ENCODE measurements at regions not wholly inside any gene's neighbourhood (a gene's known extent, or its start where the extent isn't known, plus 50 kb on each side); places are given as distances from the start of the nearest gene placed in this dataset.

- no peak for DNase-seq
- no peaks in the 10 kb centered on the region for H3K36me3 ChIP-seq
- 72% methylated on average over 6 of the region's 6 CpGs; no CpG with 5 or more reads in 1 of the 2 donors for WGBS, 2 donors (ENCODE audit: low coverage in 1 of 2)
- intact Hi-C loops (cut with DNase I; ENCODE audit: low total_unique reads) (no loop called here), in situ Hi-C loops (cut with MboI; ENCODE audit: low pct_ligation_motif_present in 1 of 4, low pct_unique_long_range_greater_than_20kb in 1 of 4, low sequenced_read_pairs in 3 of 4) (no loop called here)
- H3K9me3 ChIP-seq = no peaks in the 10 kb centered on the region
- H3K27me3 ChIP-seq = no peaks in the 10 kb centered on the region
- TF ChIP-seq POLR2A (IDR thresholded peaks at IDR 0.05) = no peak
- no peak for TF ChIP-seq CTCF (IDR thresholded peaks at IDR 0.05)
- no peak for TF ChIP-seq EP300 (IDR thresholded peaks at IDR 0.05; ENCODE audit: low read depth)
- no peaks in the 10 kb centered on the region for H3K4me1 ChIP-seq
- H3K4me3 ChIP-seq = no peak overlapping the region
- H3K27ac ChIP-seq = no peak overlapping the region
These were observed 728.7 kb upstream of the ID2 start for GRCh38 chr2:7953195-7953594.

- DNase-seq = no peak
- Histone ChIP-seq H3K36me3 (no peaks in the 10 kb centered on the region), H3K9me3 (no peaks in the 10 kb centered on the region), H3K27me3 (no peaks in the 10 kb centered on the region), H3K4me1 (no peaks in the 10 kb centered on the region), H3K27ac (no peak overlapping the region), H3K4me3 (no peak overlapping the region)
- 80 to 100% methylated on average over 1 to 4 of the region's 4 CpGs for WGBS, 2 donors (ENCODE audit: low coverage in 1 of 2)
- TF ChIP-seq POLR2AphosphoS5 (IDR thresholded peaks at IDR 0.05) = no peak
- no peak for TF ChIP-seq CTCF (IDR thresholded peaks at IDR 0.05)
- TF ChIP-seq EP300 (IDR thresholded peaks at IDR 0.05; ENCODE audit: low read depth) = no peak
- no peak for TF ChIP-seq POLR2A (IDR thresholded peaks at IDR 0.05)
- intact Hi-C loops (cut with DNase I; ENCODE audit: low total_unique reads) (no loop called here), in situ Hi-C loops (cut with MboI; ENCODE audit: low pct_ligation_motif_present in 1 of 4, low pct_unique_long_range_greater_than_20kb in 1 of 4, low sequenced_read_pairs in 3 of 4) (no loop called here)
These were observed 727.6 kb upstream of the ID2 start for GRCh38 chr2:7954234-7954633.

DNA sequence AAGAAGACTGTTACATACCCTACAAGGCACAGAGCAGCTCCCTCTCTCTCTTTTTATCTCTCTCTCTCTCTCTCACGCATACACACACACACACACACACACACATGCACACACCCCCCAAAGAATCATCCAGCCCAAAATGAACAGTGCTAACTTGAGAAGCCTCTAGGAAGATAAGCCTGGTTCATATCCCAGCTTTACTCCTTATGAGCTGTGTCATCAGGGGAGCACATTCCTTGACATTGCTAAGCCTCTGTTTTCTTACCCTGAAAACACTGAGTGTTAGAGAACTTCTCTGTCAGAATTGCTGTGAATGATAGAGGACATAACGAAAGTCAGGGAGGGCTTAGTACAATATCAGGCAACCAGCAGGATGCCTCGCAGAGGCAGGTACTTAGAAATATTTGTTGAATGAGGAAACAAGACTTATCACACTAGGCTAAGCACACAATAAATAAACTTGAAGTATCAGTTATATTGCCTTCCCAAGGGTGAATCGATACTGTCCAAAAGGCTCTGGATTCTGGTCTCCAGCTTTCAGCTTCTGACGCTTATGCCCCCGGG lies 725.6 kb upstream of the ID2 start:
- no peak for DNase-seq
- 60 to 76% methylated on average over 4 to 6 of the region's 6 CpGs for WGBS, 2 donors (ENCODE audit: low coverage in 1 of 2)
- TF ChIP-seq POLR2AphosphoS5 (IDR thresholded peaks at IDR 0.05) (no peak), EP300 (IDR thresholded peaks at IDR 0.05; ENCODE audit: low read depth) (no peak), POLR2A (IDR thresholded peaks at IDR 0.05) (no peak), CTCF (IDR thresholded peaks at IDR 0.05) (no peak)
- Histone ChIP-seq H3K27ac (no peak overlapping the region), H3K4me3 (no peak overlapping the region), H3K36me3 (no peaks in the 10 kb centered on the region), H3K4me1 (no peaks in the 10 kb centered on the region), H3K27me3 (no peaks in the 10 kb centered on the region), H3K9me3 (no peaks in the 10 kb centered on the region)
- intact Hi-C loops (cut with DNase I; ENCODE audit: low total_unique reads) = no loop called here
- in situ Hi-C loops (cut with MboI; ENCODE audit: low pct_ligation_motif_present in 1 of 4, low pct_unique_long_range_greater_than_20kb in 1 of 4, low sequenced_read_pairs in 3 of 4) = no loop called here

GRCh38 chr2:7961550-7961949 lies 720.3 kb upstream of the ID2 start:
- H3K4me3 ChIP-seq = no peak overlapping the region
- in situ Hi-C loops (cut with MboI; ENCODE audit: low pct_ligation_motif_present in 1 of 4, low pct_unique_long_range_greater_than_20kb in 1 of 4, low sequenced_read_pairs in 3 of 4) = no loop called here
- no peak overlapping the region for H3K27ac ChIP-seq
- 88 to 95% methylated on average over 2 of the region's 2 CpGs for WGBS, 2 donors (ENCODE audit: low coverage in 1 of 2)
- intact Hi-C loops (cut with DNase I; ENCODE audit: low total_unique reads) = no loop called here
- DNase-seq = no peak
- H3K27me3 ChIP-seq = no peaks in the 10 kb centered on the region
- no peaks in the 10 kb centered on the region for H3K36me3 ChIP-seq
- TF ChIP-seq POLR2A (IDR thresholded peaks at IDR 0.05) (no peak), POLR2AphosphoS5 (IDR thresholded peaks at IDR 0.05) (no peak), CTCF (IDR thresholded peaks at IDR 0.05) (no peak), EP300 (IDR thresholded peaks at IDR 0.05; ENCODE audit: low read depth) (no peak)
- no peaks in the 10 kb centered on the region for H3K4me1 ChIP-seq
- H3K9me3 ChIP-seq = no peaks in the 10 kb centered on the region
